ENCODE measurements at regions not wholly inside any gene's neighbourhood (a gene's known extent, or its start where the extent isn't known, plus 50 kb on each side); places are given as distances from the start of the nearest gene placed in this dataset.

- Histone ChIP-seq H4K20me1 (ENCODE audit: insufficient read depth, low read length) (no peaks in the 10 kb centered on the region), H3K9me3 (replicated peaks in 1 of 2; ENCODE audit: control insufficient read depth in 1 of 2, insufficient read depth in 1 of 2, low read length in 2 of 2) (no peaks in the 10 kb centered on the region), H3K9ac (ENCODE audit: insufficient read depth, low read length, poor library complexity, severe bottlenecking) (no peak overlapping the region), H3K27ac (ENCODE audit: low read depth in 1 of 2, low read length in 2 of 2) (no peak overlapping the region), H3K36me3 (replicated peaks in 1 of 2; ENCODE audit: control insufficient read depth in 1 of 2, insufficient read depth in 2 of 2, low read length in 2 of 2) (no peaks in the 10 kb centered on the region), H2AFZ (ENCODE audit: insufficient read depth, low read depth, low read length, poor library complexity, severe bottlenecking) (no peak overlapping the region), H3K27me3 (ENCODE audit: control insufficient read depth in 2 of 2, insufficient read depth in 2 of 2, low read length in 2 of 2) (peaks cover 0 to under 1% of the 10 kb centered on the region in 2 donors), H3K79me2 (ENCODE audit: insufficient read depth, low read length) (no peaks in the 10 kb centered on the region), H3K4me3 (replicated peaks in 1 of 3; ENCODE audit: low read depth in 2 of 3, low read length in 3 of 3) (no peak overlapping the region), H3K4me2 (replicated peaks; ENCODE audit: extremely low read depth, low read length, poor library complexity, severe bottlenecking) (no peak overlapping the region), H3K4me1 (ENCODE audit: control insufficient read depth in 1 of 2, insufficient read depth in 2 of 2, low read length in 2 of 2) (no peaks in the 10 kb centered on the region)
- TF ChIP-seq CTCF (IDR thresholded peaks at IDR 0.05): no peak
- Mint-ChIP-seq H3K27me3 (ENCODE audit: low read depth in 3 of 3) (peaks cover 1 to 9% (median 7%) of the 10 kb centered on the region in 3 donors), H3K36me3 (no peaks in the 10 kb centered on the region), H3K27ac (no peak overlapping the region), H3K4me1 (peaks cover 6% of the 10 kb centered on the region), H3K4me3 (no peak overlapping the region), H3K9me3 (peaks cover 0 to 3% (median 0%) of the 10 kb centered on the region in 7 donors)
- no peak for DNase-seq
- 100% methylated on average over 1 of the region's 5 CpGs for WGBS (ENCODE audit: insufficient coverage)
- intact Hi-C loops (cut with micrococcal nuclease): no loop called here
These were observed 55.9 kb upstream of the SERP2 start for GRCh38 chr13:44317752-44318151.

DNA sequence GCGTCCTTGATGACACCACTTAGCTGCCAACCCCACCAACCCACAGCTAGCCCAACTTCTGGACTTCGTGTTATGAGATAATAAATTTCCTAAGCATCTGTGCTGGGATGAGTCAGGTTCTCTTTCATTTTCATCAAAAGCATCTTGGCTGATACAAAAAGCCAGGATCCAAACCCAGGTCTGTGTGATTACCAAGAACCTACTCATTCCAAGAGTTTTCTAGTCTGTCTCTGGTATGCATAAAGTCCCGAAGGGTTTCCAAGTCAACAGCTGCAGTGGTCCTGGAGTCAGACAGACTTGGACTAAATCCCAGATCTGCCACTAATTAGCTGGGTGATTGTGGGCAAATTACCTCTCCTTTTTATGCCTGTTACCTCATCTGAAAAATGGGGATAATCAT lies 55.5 kb upstream of the SERP2 start:
- H3K36me3 Mint-ChIP-seq: no peaks in the 10 kb centered on the region
- peaks cover 0 to 3% (median 0%) of the 10 kb centered on the region in 7 donors for H3K9me3 Mint-ChIP-seq
- Histone ChIP-seq H3K27me3 (ENCODE audit: control insufficient read depth in 2 of 2, insufficient read depth in 2 of 2, low read length in 2 of 2) (no peaks in the 10 kb centered on the region), H3K9ac (ENCODE audit: insufficient read depth, low read length, poor library complexity, severe bottlenecking) (no peak overlapping the region), H3K9me3 (replicated peaks in 1 of 2; ENCODE audit: control insufficient read depth in 1 of 2, insufficient read depth in 1 of 2, low read length in 2 of 2) (no peaks in the 10 kb centered on the region), H3K27ac (ENCODE audit: low read depth in 1 of 2, low read length in 2 of 2) (no peak overlapping the region), H2AFZ (ENCODE audit: insufficient read depth, low read depth, low read length, poor library complexity, severe bottlenecking) (no peak overlapping the region), H3K79me2 (ENCODE audit: insufficient read depth, low read length) (no peaks in the 10 kb centered on the region), H3K36me3 (replicated peaks in 1 of 2; ENCODE audit: control insufficient read depth in 1 of 2, insufficient read depth in 2 of 2, low read length in 2 of 2) (no peaks in the 10 kb centered on the region), H3K4me1 (ENCODE audit: control insufficient read depth in 1 of 2, insufficient read depth in 2 of 2, low read length in 2 of 2) (no peaks in the 10 kb centered on the region), H3K4me3 (replicated peaks in 1 of 3; ENCODE audit: low read depth in 2 of 3, low read length in 3 of 3) (no peak overlapping the region), H4K20me1 (ENCODE audit: insufficient read depth, low read length) (no peaks in the 10 kb centered on the region), H3K4me2 (replicated peaks; ENCODE audit: extremely low read depth, low read length, poor library complexity, severe bottlenecking) (no peak overlapping the region)
- no peak overlapping the region for H3K4me3 Mint-ChIP-seq
- intact Hi-C loops (cut with micrococcal nuclease): no loop called here
- DNase-seq: no peak
- no peak for TF ChIP-seq CTCF (IDR thresholded peaks at IDR 0.05)
- peaks cover 1 to 8% (median 7%) of the 10 kb centered on the region in 3 donors for H3K27me3 Mint-ChIP-seq (ENCODE audit: low read depth in 3 of 3)
- H3K4me1 Mint-ChIP-seq: peaks cover 6% of the 10 kb centered on the region
- no peak overlapping the region for H3K27ac Mint-ChIP-seq
- WGBS (ENCODE audit: insufficient coverage): no CpG with 5 or more reads among the region's 3 CpGs
